Activated CD8-positive, alpha-beta memory T cell treated with anti-CD3 and anti-CD28 coated beads for 4 hours (primary cell): ENCODE measurements at regions not wholly inside any gene's neighbourhood (a gene's known extent, or its start where the extent isn't known, plus 50 kb on each side); places are given as distances from the start of the nearest gene placed in this dataset.
"Not testable (repeated sequence)": the region's sequence is repeated elsewhere in the genome, so short reads cannot be mapped to it uniquely, and the experiment has no call there.

Experiments used
- DNase-seq, 2 donors: peaks; one replicate each; pipeline ENCODE4 v3.0.0-alpha.2; 2020; ENCODE audit warnings: low read depth in 2 of 2

DNA sequence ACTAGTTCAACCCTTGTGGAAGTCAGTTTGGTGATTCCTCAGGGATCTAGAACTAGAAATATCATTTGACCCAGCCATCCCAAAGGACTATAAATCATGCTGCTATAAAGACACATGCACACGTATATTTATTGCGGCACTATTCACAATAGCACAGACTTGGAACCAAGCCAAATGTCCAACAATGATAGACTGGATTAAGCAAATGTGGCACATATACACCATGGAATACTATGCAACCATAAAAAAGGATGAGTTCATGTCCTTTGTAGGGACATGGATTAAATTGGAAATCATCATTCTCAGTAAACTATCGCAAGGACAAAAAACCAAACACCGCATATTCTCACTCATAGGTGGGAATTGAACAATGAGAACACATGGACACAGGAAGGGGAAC lies 157.8 kb downstream of the MSN start:
- not testable (repeated sequence) for DNase-seq

GRCh38 chrX:65821721-65822496 lies 154.5 kb downstream of the MSN start:
- peak in 1 of 2 donors; percentile 2 for DNase-seq

DNA sequence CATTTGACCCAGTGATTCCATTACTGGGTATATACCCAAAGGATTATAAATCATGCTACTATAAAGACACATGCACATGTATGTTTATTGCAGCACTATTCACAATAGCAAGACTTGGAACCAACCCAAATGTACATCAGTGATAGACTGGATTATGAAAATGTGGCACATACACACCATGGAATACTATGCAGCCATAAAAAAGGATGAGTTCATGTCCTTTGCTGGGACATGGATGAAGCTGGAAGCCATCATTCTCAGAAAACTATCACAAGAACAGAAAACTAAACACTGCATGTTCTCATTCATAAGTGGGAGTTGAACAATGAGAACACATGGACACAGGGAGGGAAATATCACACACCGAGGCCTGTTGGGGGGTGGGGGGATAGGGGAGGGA lies 152.5 kb downstream of the MSN start:
- DNase-seq = not testable (repeated sequence)

- DNase-seq = no peak
These were observed 145.8 kb downstream of the MSN start for GRCh38 chrX:65813245-65813644.

GRCh38 chrX:65811558-65812228 lies 144.2 kb downstream of the MSN start:
- DNase-seq = no peak
